Stimulated activated CD4-positive, alpha-beta T cell treated with anti-CD3 and anti-CD28 coated beads, Interleukin-4, amount 100 ng/mL, for 48 hours (primary cell): ENCODE measurements at regions not wholly inside any gene's neighbourhood (a gene's known extent, or its start where the extent isn't known, plus 50 kb on each side); places are given as distances from the start of the nearest gene placed in this dataset.

Experiments
- DNase-seq, 2 donors: peaks; one replicate each; pipeline ENCODE4 v3.0.0-alpha.2; 2020; ENCODE audit warnings: low read depth in 2 of 2

DNA sequence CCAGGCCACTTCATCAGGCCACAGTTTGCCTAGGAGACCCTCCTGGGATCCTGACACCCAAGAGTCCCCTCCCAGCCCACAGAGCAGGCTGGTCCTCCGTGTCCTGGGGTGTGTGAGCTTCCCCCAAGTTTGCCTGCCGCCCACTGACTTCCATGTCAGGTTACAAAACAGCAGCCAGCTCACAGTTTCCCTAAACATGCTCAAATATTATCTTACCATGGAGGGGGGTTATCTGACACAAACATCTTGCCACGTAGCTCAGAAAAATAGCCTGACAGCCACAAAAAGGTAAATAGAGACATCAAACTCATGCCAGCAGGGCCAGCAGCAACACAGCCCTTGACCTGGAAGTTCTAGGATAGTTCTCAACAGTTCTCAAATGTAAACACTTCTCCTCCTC is 346.5 kb downstream of the TNS1 start:
- DNase-seq: no peak

DNA sequence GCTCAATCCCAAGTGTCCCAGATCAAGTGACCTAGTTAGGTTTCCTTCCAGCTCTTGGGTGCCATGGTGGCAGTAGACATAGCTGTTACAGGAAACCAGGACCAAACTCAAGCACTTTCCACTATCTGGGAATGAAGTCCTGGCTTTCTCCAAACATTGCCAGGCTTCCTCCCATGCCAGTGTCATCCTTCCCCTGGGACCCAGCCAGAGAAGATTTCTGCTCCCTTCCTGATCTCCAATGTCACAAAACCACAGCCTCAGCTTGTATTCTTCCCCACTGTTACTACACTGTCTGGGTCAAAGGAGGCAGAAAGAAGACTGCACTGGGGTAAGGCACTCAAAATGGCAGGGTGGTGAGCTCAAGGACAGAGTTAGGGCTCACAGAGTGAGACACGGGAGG is 347.1 kb downstream of the TNS1 start:
- no peak for DNase-seq

DNA sequence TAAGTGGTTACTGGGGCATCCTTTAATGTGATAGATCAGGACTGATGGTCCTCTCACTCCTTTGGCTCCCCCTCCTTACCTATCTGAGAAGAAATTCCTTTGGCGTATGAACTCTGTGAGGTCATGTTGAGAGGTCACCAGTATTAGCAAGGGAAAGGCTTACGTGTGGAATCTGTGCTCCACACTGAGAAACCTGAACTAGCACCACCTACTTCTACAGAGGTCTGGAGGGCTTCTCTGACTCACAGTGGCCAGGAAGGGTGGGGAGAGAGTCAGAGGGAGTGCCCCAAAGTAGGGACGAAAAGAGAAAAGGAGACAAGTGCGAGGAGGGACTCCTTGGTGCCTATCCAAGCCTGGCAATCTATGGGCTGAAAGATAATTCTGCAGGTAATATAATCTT is 348.6 kb downstream of the TNS1 start:
- DNase-seq: no peak

DNA sequence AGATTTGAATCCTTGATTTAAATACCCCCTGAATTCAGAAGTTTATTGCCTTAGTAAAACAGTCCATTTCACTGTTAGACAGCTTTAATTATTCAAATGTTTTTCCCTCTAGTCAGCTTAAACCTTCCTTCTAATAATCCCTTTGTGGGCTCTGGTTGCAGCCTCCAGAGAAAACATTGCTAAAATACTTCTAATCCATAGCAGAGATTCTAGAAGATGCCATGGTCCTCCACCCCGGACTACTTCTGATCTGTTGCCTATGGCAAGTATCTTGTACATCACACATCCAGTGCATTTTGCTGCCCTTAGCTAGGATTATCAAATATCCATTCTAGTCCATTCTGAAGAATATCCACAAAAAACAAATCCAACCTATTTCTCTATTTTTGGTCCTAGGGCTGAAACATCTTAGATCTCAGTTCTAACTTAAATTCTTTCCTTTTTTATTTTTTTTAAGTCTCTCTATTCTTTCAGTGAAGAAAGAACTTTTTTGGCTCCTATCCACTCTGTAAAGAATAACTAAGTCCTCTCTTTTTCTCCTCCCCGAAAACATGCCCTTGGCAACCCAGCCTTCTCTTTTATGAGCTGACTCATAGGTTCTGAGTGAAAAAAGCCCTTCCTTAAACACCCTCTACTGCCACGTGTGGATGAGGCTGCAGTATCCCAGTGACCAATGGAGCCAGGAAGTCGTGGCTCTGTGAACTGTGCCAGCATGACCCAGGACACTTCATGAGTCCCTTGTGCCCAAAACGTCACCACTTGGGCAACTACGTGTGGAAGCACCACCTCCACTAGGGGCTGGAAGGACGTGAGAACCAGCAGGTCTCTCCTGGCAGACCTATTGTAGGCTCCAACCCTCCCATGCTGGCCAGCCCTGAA is 349.8 kb downstream of the TNS1 start:
- no peak for DNase-seq

DNA sequence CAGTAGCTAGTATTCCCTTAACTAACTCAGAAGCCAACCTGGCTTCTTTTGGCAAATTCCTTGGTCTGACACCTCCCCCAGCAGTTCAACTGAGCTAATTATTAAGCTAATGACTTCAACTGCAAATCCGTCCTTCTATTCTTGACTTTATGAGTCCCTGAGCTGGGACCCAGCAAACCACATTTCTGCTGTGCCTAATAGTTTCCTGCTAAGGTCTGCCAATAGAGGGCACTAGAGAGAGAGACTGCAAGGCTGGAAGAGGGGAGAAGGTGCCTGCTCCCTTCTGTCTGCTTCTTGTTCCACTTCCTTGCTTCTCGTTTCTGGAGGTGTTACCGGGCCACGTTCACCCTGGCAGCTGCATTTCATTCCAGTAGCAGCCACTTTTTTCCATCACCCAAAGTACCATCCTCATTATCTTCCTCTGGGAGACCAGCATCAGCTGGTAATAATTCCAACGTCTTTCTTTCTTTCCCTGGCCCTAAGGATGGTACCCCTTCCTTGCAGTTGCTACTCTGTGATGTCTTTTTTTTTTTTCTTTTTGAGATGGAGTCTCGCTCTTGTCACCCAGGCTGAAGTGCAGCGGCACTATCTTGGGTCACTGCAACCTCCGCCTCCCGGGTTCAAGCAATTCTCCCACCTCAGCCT is 352.0 kb downstream of the TNS1 start:
- no peak for DNase-seq

DNA sequence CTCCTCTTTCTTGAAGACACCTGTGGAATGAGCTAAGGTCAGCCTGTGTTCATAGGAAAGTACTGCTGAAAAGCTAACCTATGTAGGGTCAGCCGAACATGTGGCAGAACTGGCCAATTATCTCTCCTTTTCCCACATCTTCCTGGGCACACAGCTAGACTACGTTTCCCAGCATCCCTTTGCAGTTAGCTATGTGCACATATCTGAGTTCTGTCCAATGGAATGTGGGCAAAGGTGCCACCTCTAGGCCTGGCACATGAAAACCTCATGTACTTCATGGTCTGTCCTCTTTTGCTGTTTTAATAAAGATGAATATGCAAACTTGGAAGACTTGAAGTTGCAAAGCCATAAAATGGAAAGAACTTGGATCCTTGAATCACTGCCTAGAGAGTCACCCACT is 352.6 kb downstream of the TNS1 start:
- no peak for DNase-seq

DNA sequence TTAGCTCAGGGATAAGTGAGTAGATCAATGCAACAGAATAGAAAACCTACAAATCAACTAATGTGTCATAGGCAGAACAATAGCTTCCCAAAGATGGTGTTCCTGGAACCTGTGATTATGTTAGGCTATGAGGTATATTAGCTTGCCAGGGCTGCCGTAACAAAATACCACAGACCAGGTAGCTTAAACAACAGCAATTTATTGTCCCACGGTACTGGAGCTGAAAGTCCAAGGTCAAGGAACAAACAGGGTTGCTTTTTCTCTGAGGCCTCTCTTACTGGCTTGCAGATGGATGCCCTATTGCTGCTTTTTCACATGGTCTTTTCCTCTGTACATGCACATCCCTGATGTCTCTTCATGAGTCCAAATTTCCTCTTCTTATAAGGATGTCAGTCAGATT is 354.9 kb downstream of the TNS1 start:
- DNase-seq: no peak

DNA sequence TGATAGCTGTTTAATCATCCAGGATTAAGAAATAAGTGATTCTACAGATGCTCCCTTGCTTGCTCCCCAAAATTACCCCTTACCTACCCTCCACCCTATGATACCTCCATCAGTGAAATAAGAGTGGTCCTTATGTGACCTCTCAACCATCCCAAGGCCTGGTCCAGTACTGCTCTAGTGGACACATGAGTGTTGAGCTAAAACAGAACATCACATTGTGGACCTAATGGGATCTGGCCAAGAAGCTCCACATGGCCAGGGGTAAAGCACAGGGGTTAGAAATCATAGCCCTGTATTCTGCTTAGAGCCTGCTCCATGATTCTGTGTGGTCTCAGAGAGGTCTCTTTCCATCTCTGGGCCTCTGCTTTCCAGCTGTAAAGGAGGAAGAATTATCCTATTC is 355.6 kb downstream of the TNS1 start:
- DNase-seq: no peak

DNA sequence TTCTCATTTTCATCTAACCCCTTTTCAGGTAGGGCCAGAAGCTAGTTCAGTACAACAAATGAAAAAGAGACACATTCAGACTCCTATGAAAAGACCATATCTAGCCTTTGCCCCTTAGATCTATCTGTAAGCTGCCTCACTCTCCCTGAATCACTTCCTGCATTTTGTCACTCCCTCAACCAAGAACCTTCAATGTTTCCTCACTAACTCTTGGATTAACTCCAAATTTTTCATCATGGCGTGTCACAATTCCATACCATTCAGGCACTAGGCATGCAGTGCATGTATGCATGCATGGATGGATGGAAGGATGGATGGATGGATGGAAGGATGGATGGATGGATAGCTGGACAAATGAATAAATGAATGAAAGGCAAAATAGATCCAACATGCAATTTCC is 356.9 kb downstream of the TNS1 start:
- DNase-seq: no peak

DNA sequence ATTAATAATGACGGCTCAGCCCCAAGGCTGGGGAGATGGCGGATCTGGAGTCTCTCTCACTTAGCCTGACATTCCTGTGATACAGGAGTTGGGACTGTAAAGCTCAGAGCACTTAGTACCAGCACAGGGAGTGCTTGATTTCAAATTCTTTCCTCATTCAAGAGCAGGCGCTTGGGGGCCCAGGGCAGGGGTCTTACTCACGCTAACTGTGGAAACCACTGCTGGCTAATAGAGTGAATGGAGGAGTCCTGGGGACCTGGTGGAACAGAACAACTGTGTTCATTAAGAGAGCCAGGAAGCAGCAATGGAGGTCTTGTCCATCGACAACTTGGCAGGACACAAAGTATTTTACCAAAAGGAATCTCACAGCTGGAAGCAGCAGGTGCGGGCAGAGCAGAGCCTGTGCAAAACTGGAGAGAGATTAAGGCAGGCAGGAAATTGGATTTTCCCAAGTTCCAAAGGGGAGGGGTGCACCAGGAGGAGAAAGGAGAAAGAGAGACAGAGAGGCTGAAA is 358.9 kb downstream of the TNS1 start:
- no peak for DNase-seq

DNA sequence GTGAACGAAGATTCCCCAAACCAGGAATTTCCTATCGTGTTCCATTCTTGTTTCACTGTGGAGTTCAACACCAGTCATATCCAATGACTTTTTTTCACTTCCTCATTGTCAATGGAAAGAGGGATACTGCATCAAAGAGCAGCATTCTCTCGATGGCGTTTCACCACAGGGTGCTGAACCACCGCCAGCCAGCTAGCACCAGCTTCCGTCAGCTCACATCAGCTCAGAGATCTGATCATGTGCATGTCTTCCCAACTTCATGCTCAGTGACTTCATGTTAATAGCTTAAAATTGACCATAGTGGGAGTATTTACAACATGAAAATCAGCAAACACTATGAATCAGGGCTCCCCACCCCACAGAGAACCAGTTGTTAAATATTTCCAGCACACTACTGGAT is 359.9 kb downstream of the TNS1 start:
- no peak for DNase-seq

DNA sequence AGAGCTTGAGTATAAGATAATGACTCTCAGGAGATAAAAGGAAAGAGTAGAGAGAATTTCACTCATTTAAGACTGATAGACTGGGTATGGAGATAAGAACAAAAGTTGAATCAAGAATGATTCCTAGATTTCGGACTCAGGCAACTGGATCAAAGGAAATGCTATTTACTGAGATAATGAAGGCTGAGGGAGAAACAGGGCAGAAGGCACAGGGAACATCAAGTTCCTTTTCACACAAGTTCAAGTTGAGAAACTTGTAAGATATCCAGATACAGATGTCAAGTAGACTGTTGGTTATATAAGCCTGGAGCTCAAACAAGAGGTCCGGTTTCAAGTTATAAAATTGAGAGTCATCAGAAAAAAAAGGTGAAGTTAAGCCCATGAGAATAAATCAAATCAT is 360.8 kb downstream of the TNS1 start:
- no peak for DNase-seq

DNA sequence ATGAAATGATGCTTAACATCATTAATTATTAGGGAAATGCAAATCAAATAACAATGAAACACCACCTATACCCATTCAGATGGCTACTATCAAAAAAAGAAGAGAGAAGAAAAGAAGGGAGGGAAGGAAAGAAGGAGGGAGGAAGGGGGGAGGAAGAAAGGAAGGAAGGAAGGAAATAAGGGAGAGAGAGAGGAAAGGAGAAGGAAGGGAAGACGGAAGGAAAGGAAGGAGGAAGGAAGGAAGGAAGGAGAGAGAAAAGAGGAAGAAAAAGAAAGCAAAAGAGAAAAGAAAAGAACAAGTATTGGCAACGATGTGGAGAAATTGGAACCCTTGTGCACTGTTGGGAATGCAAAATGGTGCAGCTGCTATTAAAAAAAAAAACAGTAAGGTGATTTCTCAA is 363.3 kb downstream of the TNS1 start:
- DNase-seq: no peak

DNA sequence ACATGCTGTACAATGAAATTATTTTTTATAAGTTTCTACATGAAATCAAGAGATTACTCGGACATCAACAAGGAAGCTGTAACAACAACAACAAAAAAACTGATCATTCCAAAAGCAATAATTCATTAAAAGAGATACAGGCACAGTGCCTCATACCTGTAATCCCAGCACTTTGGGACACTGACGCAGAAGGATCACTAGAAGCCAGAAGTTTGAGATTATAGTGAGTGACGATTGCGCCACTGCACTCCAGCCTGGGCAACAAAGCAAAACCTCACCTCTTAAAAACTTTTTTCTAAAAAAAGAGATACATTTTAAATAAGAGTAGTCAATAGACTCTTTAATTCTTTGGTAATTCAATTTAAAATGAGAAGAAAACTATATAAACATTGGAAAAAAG is 364.3 kb downstream of the TNS1 start:
- DNase-seq: no peak

DNA sequence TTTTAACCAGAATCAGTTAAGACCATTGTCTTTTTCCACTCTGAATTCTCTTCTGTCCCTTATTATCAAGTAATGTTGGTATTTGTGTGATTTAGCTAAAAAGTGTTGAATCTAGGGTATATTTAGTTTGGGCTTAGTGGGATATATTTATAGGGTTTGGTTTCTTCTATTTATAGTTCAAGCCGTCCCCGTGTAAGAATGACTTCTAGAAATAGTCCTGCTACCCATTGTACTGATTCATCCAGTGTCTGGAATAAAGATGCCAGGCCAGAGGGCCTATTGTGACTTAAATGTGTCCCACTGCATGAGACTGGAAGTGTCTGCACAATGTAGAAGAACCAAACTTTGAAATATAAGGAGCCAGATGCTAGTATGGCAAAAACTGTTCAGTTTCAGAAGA is 364.8 kb downstream of the TNS1 start:
- no peak for DNase-seq

DNA sequence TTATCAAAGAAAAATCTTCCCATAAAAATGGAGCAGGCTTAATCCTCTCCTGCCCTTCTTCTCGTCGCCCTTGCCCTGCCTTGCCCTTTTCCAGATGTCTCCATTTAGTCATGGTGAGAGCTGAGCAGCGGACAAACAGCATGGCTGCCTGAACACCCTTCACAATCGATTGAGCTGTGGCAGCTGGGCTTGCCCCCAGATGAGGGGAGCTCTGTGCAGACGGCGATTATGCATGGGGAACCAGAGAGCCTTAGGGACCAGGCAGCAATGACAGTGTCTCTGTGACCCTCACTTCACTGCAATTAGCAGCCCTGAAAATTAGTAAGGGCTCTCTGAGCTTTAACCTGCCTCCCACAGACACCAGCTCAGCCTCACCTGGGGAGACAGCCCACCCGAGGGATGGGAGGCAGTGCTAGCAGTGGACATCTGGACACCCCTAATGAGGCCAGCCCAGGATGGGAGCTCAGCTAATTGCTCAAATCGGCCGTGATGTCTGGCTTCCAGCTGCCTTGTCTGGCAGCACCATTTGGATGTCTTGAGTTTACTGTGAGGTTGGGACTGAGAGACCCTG is 365.7 kb downstream of the TNS1 start:
- DNase-seq: no peak

DNA sequence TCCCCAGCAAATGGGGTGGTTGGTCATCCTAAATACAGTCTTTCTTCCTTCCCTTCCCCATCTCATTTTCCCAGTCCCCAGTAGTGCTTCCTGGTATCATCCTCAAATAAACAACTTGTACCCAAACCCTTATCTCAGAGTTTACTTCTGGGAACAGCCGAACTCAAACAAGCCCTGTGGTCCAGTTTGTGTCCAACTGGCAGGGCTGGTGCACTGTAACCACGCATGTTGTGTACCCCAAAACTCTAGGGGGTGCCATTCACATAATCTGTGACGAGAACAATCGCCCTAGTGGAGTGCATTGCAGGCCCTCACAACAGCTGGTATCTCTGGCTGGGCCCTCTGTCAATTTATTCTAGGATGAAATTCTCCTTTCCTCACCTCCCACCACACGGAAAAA is 366.2 kb downstream of the TNS1 start:
- DNase-seq: no peak

DNA sequence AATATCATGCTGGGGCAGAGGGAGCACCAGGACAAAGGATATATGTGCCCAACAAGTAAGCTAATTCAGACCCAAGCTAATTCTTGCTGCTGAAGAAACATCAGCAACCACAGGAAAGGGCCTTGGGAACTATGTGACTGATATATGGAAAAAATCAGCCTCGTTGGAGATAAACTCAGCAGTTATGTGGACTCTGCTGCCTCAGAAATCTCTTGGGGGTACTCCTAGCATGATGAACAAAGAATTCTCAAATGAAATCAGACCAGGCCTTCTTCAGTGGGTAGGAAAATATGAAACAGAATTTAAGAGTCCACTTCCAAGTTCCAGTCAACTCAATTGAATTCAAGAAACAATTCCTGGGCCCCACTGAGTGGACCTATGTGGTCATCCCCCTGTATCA is 367.9 kb downstream of the TNS1 start:
- DNase-seq: no peak

DNA sequence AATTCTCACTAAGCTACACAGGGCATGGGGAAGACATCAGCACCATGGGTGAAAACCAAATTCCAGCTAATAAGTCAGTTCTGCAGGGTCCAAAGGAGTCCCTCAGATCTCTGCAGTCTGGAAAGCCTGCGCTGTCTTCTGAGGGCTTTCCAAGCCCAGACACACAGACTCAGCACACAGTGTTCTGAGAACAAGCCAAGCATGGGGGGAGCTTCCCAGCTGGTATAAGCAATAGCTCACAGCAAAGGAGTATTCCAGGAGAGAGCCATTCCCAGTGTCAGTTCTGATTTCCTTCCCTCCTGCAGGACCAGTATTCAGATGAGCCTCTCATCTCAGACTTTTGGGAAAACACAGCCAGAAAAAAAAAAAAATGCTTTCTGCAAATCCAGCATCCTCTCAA is 370.8 kb downstream of the TNS1 start:
- DNase-seq: no peak

DNA sequence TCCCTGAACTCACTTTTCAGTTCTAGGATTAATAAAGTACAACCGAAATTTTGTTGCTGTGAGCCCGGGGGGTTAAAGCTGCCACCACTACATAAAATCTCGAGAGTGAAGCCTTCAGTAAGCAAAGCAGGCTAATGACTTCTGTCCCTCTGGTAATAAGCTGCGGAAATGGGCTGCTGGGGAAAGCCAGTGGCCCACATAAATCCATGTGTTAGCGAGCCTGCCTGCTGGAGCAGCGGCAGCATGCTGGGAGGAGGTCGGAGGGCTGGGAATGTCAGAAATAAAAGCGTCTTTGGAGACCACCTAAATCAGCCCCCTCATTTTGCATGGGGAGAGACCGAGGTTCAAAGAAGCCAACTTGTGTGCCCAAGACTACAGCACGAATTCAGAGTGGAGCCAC is 371.7 kb downstream of the TNS1 start:
- DNase-seq: no peak

DNA sequence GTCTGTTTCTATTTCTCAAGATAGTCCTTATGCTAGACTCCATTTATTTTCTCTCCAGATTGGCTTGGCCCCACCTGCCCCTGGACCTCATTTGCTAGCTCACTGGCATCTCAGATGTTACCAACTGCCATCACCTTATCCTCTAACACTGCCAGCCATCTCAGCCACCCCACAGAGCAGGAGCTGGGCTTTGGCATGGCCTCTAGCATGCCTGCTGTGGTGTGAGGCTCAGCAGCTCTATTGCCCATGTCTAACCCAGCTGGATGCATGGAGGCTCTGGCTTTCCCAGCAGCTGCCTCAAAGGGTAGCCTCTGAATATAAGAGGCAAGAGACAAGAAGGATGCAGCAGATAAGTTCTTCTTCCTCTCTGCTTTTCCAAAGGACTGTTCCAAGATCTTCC is 373.4 kb downstream of the TNS1 start:
- DNase-seq: no peak

DNA sequence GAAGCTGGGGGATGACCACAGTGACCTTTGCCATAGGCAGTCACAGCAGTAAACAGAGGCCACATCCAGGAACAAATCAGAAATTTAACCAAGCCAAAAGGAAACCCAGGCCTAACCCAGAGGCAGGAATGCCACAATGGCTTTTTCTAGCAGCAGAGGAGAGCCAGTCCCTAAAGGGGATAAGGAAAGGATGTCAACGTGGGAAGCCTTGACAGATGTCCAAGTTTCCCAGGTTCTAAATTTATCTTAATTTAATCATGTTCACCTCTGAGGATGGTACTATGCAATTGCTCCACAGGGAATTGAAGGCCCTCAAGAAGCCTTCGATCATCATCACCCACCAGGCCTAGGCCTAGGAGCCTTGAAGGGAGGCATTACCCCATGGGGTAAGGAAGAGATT is 374.7 kb downstream of the TNS1 start:
- no peak for DNase-seq

DNA sequence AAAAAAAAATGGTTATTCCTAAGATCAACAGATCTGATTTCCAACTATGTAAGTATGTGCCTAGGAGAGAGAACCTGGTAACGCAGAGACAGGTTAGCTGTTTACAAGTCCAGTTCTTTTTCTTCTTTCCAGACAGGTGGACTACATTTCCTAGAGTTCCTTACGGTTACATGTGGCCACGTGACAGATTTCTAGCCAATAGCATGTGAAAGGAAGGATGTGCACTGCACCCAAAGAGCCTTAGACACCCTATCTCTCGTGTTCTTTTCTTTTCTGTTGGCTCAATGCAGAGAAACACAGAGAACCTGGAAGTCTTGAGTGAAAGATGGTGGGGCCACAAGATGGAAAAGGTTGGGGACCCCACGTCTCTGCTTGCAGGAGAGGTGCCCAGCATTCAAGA is 375.9 kb downstream of the TNS1 start:
- no peak for DNase-seq
